ENCODE measurements at regions not wholly inside any gene's neighbourhood (a gene's known extent, or its start where the extent isn't known, plus 50 kb on each side); places are given as distances from the start of the nearest gene placed in this dataset.

DNA sequence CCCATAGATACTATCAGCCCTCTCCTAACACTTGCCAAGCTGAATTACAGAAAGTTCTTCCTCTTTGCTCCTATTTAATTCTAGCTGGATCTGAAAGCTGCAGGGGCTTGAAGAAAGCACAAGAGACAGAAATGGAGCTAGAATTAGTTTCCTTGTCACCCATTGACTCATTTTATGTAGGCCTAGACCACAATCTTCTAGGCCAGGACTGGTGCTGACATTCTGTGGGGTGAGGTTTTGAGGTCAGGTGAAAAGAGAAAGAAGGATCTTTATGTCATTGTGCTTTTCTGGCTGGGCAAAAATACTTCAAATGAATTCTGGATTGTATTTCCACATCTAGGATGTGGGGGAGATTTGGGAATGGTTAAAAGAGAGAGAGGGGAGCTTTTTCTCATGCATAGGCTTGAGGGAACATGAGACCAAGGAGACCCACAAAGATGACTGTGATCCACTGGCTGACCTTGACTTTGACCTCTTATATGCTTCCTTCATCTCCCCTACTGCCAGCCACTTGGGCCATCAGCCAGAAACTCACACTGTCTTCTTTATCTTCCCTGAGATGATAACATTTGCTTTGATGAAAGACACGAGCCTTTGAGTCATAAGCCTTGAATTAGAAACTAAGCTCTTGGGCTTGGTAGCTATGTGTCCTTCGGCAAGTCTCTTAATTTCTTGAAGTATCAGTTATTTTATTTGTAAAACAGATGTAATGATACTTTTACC lies 274.9 kb upstream of the CADM1 start:
- TF ChIP-seq, protein P1, sequence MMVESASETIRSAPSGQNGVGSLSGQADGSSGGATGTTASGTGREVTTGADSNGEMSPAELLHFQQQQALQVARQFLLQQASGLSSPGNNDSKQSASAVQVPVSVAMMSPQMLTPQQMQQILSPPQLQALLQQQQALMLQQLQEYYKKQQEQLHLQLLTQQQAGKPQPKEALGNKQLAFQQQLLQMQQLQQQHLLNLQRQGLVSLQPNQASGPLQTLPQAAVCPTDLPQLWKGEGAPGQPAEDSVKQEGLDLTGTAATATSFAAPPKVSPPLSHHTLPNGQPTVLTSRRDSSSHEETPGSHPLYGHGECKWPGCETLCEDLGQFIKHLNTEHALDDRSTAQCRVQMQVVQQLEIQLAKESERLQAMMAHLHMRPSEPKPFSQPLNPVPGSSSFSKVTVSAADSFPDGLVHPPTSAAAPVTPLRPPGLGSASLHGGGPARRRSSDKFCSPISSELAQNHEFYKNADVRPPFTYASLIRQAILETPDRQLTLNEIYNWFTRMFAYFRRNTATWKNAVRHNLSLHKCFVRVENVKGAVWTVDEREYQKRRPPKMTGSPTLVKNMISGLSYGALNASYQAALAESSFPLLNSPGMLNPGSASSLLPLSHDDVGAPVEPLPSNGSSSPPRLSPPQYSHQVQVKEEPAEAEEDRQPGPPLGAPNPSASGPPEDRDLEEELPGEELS (CRISPR knock-in tag; IDR thresholded peaks at IDR 0.05) = no peak
- TF ChIP-seq CREB1 (IDR thresholded peaks at IDR 0.05) (no peak), CREB1 (CRISPR knock-in tag; IDR thresholded peaks at IDR 0.05) (no peak), FOSL1 (CRISPR knock-in tag; IDR thresholded peaks at IDR 0.05; ENCODE audit: borderline replicate concordance) (no peak), CBFB (CRISPR knock-in tag; IDR thresholded peaks at IDR 0.05) (no peak), ZFP41 (CRISPR knock-in tag; IDR thresholded peaks at IDR 0.05; ENCODE audit: borderline replicate concordance) (no peak), SALL1 (CRISPR knock-in tag; IDR thresholded peaks at IDR 0.05) (no peak), SALL2 (CRISPR knock-in tag; IDR thresholded peaks at IDR 0.05) (no peak), MAFK (conservative IDR thresholded peaks at IDR 0.05 in 1 of 2, IDR thresholded peaks at IDR 0.05 in 1 of 2; ENCODE audit: low read length in 2 of 2) (no peak)
- TF ChIP-seq, protein P2, sequence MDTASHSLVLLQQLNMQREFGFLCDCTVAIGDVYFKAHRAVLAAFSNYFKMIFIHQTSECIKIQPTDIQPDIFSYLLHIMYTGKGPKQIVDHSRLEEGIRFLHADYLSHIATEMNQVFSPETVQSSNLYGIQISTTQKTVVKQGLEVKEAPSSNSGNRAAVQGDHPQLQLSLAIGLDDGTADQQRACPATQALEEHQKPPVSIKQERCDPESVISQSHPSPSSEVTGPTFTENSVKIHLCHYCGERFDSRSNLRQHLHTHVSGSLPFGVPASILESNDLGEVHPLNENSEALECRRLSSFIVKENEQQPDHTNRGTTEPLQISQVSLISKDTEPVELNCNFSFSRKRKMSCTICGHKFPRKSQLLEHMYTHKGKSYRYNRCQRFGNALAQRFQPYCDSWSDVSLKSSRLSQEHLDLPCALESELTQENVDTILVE (CRISPR knock-in tag; IDR thresholded peaks at IDR 0.05) = no peak

All from HepG2 (cell line).